A549 (cell line): ENCODE measurements at regions not wholly inside any gene's neighbourhood (a gene's known extent, or its start where the extent isn't known, plus 50 kb on each side); places are given as distances from the start of the nearest gene placed in this dataset.

ENCODE experiments used
- ATAC-seq, 2 experiments: fragments of 200-7000 bp in 1 of 2; fragments of >200 bp in 1 of 2; cut with Nextera tagmentation in 1 of 2; cut with Tn5 transposase in 1 of 2; 3 replicates each; pipeline versions ENCODE4 v1.8.0 to v1.9.1; 2018 to 2020; ENCODE audit warnings: mild to moderate bottlenecking in 1 of 2, moderate library complexity in 1 of 2
- CTCF ChIA-PET: fragments of 300-600 bp; sonication (Branson Sonifier 250); formaldehyde crosslinking; extraction: SDS; loops from one replicate; lab custom pipeline; 2021; ENCODE audit warnings: antibody characterized with exemption, inconsistent platforms; lab: Yijun Ruan, JAX
- POLR2A ChIA-PET: fragments of 350-600 bp; formaldehyde crosslinking; extraction: SDS; loops from one replicate; lab custom pipeline; 2021; ENCODE audit warnings: antibody characterized with exemption, inconsistent platforms; lab: Yijun Ruan, JAX
- DNase-seq, 2 experiments: peaks; one replicate each; pipeline versions ENCODE4 v3.0.0 to v3.0.0-alpha.2; 2011 to 2016; ENCODE audit warnings: low read depth in 1 of 2, low spot score in 1 of 2
- FAIRE-seq: peaks from 2 replicates; lab custom pipeline; 2011; peaks lifted over from hg19 to GRCh38; lab: Jason Lieb, UNC
- H3K27ac ChIP-seq, 2 experiments: fragments of >200 bp; sonication (Bioruptor Twin); formaldehyde crosslinking; 3 replicates each; pipeline ENCODE4 v1.5.1; 2016 to 2017
- H3K4me1 ChIP-seq: fragments of >200 bp; sonication (Bioruptor Twin); formaldehyde crosslinking; 3 replicates; pipeline ENCODE4 v1.6.1; 2016
- H3K4me2 ChIP-seq: fragments of >200 bp; sonication (Bioruptor Twin); formaldehyde crosslinking; 3 replicates; pipeline ENCODE4 v1.6.1; 2016
- H3K4me3 ChIP-seq: fragments of >200 bp; sonication (Bioruptor Twin); formaldehyde crosslinking; 3 replicates; pipeline ENCODE4 v1.5.1; 2016
- H3K9me3 ChIP-seq: fragments of >200 bp; sonication (Bioruptor Twin); formaldehyde crosslinking; 3 replicates; pipeline ENCODE4 v1.6.1; 2016
- BHLHE40 ChIP-seq: IDR thresholded peaks from 2 replicates; pipeline ENCODE4 v1.6.1; 2012; ENCODE audit warnings: low read depth, low read length, inconsistent platforms
- CBX8 ChIP-seq: fragments of 200-600 bp; sonication (generic); IDR thresholded peaks from 2 replicates; pipeline ENCODE4 v1.6.1; 2016
- CEBPB ChIP-seq, 2 experiments: fragments of >200 bp in 1 of 2; sonication (Bioruptor Twin) in 1 of 2; formaldehyde crosslinking in 1 of 2; IDR thresholded peaks; 2 replicates each; pipeline ENCODE4 v1.6.1; 2012 to 2016
- CHD2 ChIP-seq: fragments of 150-350 bp; IDR thresholded peaks from 2 replicates; pipeline ENCODE4 v1.6.1; 2014; ENCODE audit warnings: low read length; ENCODE audit not compliant: partially characterized antibody
- EP300 ChIP-seq, 2 experiments: fragments of >200 bp; sonication (Bioruptor Twin); formaldehyde crosslinking; IDR thresholded peaks; 2 replicates in 1 of 2; 3 replicates in 1 of 2; pipeline ENCODE4 v1.6.1; 2016 to 2017
- HOXB13 ChIP-seq: fragments of 250-450 bp; sonication (Bioruptor Pico); IDR thresholded peaks from 2 replicates; pipeline ENCODE4 v1.5.0; 2020; ENCODE audit warnings: low read depth, mild to moderate bottlenecking, moderate library complexity
- HOXB5 ChIP-seq: fragments of 250-450 bp; sonication (Bioruptor Pico); IDR thresholded peaks from 2 replicates; pipeline ENCODE4 v1.5.0; 2020; ENCODE audit warnings: mild to moderate bottlenecking, moderate library complexity
- JUN ChIP-seq, 2 experiments: fragments of >200 bp; sonication (Bioruptor Twin); formaldehyde crosslinking; IDR thresholded peaks; 2 replicates in 1 of 2; 3 replicates in 1 of 2; pipeline ENCODE4 v1.6.1; 2016 to 2017
- JUNB ChIP-seq: fragments of >200 bp; sonication (Bioruptor Twin); formaldehyde crosslinking; IDR thresholded peaks from 2 replicates; pipeline ENCODE4 v1.6.1; 2016
- KDM5A ChIP-seq: fragments of 200-600 bp; sonication (generic); IDR thresholded peaks from 2 replicates; pipeline ENCODE4 v1.6.1; 2016; ENCODE audit warnings: antibody characterized with exemption, mild to moderate bottlenecking
- MAZ ChIP-seq: fragments of 150-350 bp; IDR thresholded peaks from 2 replicates; pipeline ENCODE4 v1.6.1; 2014; ENCODE audit warnings: antibody characterized with exemption, low read depth, low read length, borderline replicate concordance
- NR3C1 ChIP-seq: fragments of >200 bp; sonication (Bioruptor Twin); formaldehyde crosslinking; IDR thresholded peaks from 3 replicates; pipeline ENCODE4 v1.6.1; 2017
- PHF8 ChIP-seq: fragments of 200-600 bp; sonication (generic); IDR thresholded peaks from 2 replicates; pipeline ENCODE4 v1.6.1; 2016; ENCODE audit warnings: low read depth, mild to moderate bottlenecking, antibody characterized with exemption, moderate library complexity, borderline replicate concordance
- POLR2A ChIP-seq: IDR thresholded peaks from 2 replicates; pipeline ENCODE4 v1.6.1; 2012; ENCODE audit warnings: mild to moderate bottlenecking, low read length
- RAD21 ChIP-seq, 2 experiments: fragments of >200 bp in 1 of 2; sonication (Bioruptor Twin) in 1 of 2; formaldehyde crosslinking in 1 of 2; IDR thresholded peaks in 1 of 2; conservative IDR thresholded peaks in 1 of 2; 2 replicates in 1 of 2; 3 replicates in 1 of 2; pipeline ENCODE4 v1.6.1; 2012 to 2018; ENCODE audit warnings: inconsistent platforms in 1 of 2
- RCOR1 ChIP-seq: fragments of 150-350 bp; IDR thresholded peaks from 2 replicates; pipeline ENCODE4 v1.6.1; 2014; ENCODE audit warnings: antibody characterized with exemption, low read length, low read depth
- RFX5 ChIP-seq: fragments of 450-650 bp; IDR thresholded peaks from 2 replicates; pipeline ENCODE4 v1.7.1; 2014; ENCODE audit warnings: antibody characterized with exemption, mild to moderate bottlenecking, moderate library complexity
- SREBF2 ChIP-seq: fragments of 450-650 bp; IDR thresholded peaks from 2 replicates; pipeline ENCODE4 v1.6.1; 2014; ENCODE audit warnings: mild to moderate bottlenecking, moderate library complexity
- TFCP2L1 ChIP-seq: fragments of 250-450 bp; sonication (Bioruptor Pico); IDR thresholded peaks from 2 replicates; pipeline ENCODE4 v1.5.0; 2021; ENCODE audit warnings: mild to moderate bottlenecking
- TP53 ChIP-seq: fragments of 250-450 bp; sonication (Bioruptor Pico); IDR thresholded peaks from 2 replicates; pipeline ENCODE4 v1.5.0; 2021; ENCODE audit warnings: mild to moderate bottlenecking, moderate library complexity
- WGBS: methylation state at CpG from one replicate; pipeline ENCODE4 v1.1.6; 2017; ENCODE audit errors: missing lambda C conversion rate; 5-methylcytosine and 5-hydroxymethylcytosine counted together
- TF ChIP-seq, protein P1 (sequence below): IDR thresholded peaks from 2 replicates; pipeline ENCODE4 v1.6.1; 2012
- TF ChIP-seq, protein P2 (sequence below): fragments of >200 bp; sonication (Bioruptor Twin); formaldehyde crosslinking; IDR thresholded peaks from 3 replicates; pipeline ENCODE4 v1.6.1; 2016
- TF ChIP-seq, protein P3 (sequence below): fragments of >200 bp; sonication (Bioruptor Twin); formaldehyde crosslinking; IDR thresholded peaks from 3 replicates; pipeline ENCODE4 v1.5.1; 2016
- TF ChIP-seq, protein P4 (sequence below): fragments of 250-450 bp; sonication (Bioruptor Pico); IDR thresholded peaks from 2 replicates; pipeline ENCODE4 v1.5.0; 2021; ENCODE audit warnings: mild to moderate bottlenecking, moderate library complexity, borderline replicate concordance
- TF ChIP-seq, protein P5 (sequence below): fragments of >200 bp; sonication (Bioruptor Twin); formaldehyde crosslinking; IDR thresholded peaks from 2 replicates; pipeline ENCODE4 v1.6.1; 2016
- TF ChIP-seq, protein P6 (sequence below): IDR thresholded peaks from 2 replicates; pipeline ENCODE4 v1.6.1; 2012

DNA sequence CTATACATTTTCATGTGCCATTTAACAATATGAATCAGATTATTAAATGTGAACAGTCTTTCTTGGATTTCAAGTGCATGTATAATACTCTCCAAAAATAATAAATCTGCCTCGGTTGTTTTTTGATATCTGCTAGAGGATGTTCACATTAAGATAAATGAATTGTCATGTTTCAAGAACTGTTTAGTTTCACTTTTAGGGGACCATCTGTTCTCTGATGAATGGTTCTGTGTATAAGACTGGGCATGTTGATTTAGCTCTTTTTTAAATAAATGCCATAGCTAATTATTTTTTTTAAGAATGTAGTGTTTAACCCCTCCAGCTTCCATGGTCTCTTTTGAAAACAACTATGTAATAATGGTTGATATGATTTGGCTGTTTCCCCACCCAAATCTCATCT lies 1245.1 kb upstream of the ADGRL4 start:
- DNase-seq (no peak), FAIRE-seq (no peak)
- H3K9me3 ChIP-seq = no peaks in the 10 kb centered on the region

DNA sequence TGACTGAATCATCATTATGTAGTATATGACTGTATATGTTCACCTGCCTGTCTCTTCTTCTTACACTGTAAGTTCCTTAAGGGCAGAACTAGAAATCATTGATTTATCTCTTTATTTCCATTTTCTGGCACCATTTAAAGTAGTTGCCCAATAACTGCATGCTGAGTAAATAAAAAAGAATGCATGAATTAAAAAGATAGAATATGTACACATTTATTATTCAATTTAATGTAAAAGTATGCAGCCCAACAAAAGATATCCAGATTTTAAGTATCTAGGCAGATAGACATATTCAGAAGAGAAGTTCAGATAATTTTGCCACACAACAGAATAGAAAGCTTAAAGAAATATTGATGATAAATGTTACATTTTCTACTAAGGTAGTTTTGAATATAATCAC lies 1244.6 kb upstream of the ADGRL4 start:
- no peaks in the 10 kb centered on the region for H3K4me1 ChIP-seq
- no peak for DNase-seq
- POLR2A ChIA-PET = no interaction called here
- CTCF ChIA-PET = no interaction called here
- H3K27ac ChIP-seq = no peak overlapping the region
- no peak for FAIRE-seq
- no peak for ATAC-seq
- H3K4me3 ChIP-seq = no peak overlapping the region
- H3K9me3 ChIP-seq = no peaks in the 10 kb centered on the region
- no peak for TF ChIP-seq TP53 (CRISPR knock-in tag)
- no peak for TF ChIP-seq RAD21 (conservative IDR thresholded peaks at IDR 0.05 in 1 of 2, IDR thresholded peaks at IDR 0.05 in 1 of 2)
- no peak for TF ChIP-seq CHD2
- no peak for TF ChIP-seq NR3C1
- no peak for TF ChIP-seq CEBPB (IDR thresholded peaks at IDR 0.05)
- TF ChIP-seq PHF8 = no peak
- no peak for TF ChIP-seq CBX8
- H3K4me2 ChIP-seq = no peak overlapping the region

More for the DNA sequence above, 1245.1 kb upstream of the ADGRL4 start:
- TF ChIP-seq POLR2A (no peak), HOXB5 (CRISPR knock-in tag) (no peak), EP300 (IDR thresholded peaks at IDR 0.05) (no peak), TFCP2L1 (CRISPR knock-in tag) (no peak), RCOR1 (no peak), PHF8 (no peak), JUN (IDR thresholded peaks at IDR 0.05) (no peak)
- TF ChIP-seq, protein P1, sequence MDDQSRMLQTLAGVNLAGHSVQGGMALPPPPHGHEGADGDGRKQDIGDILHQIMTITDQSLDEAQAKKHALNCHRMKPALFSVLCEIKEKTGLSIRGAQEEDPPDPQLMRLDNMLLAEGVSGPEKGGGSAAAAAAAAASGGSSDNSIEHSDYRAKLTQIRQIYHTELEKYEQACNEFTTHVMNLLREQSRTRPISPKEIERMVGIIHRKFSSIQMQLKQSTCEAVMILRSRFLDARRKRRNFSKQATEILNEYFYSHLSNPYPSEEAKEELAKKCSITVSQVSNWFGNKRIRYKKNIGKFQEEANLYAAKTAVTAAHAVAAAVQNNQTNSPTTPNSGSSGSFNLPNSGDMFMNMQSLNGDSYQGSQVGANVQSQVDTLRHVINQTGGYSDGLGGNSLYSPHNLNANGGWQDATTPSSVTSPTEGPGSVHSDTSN = no peak
- POLR2A ChIA-PET = no interaction called here
- Histone ChIP-seq H3K4me2 (no peak overlapping the region), H3K27ac (no peak overlapping the region), H3K4me3 (no peak overlapping the region), H3K4me1 (no peaks in the 10 kb centered on the region)
- no peak for ATAC-seq
- WGBS = 52% methylated on average over 1 of the region's 1 CpG
- CTCF ChIA-PET = no interaction called here

DNA sequence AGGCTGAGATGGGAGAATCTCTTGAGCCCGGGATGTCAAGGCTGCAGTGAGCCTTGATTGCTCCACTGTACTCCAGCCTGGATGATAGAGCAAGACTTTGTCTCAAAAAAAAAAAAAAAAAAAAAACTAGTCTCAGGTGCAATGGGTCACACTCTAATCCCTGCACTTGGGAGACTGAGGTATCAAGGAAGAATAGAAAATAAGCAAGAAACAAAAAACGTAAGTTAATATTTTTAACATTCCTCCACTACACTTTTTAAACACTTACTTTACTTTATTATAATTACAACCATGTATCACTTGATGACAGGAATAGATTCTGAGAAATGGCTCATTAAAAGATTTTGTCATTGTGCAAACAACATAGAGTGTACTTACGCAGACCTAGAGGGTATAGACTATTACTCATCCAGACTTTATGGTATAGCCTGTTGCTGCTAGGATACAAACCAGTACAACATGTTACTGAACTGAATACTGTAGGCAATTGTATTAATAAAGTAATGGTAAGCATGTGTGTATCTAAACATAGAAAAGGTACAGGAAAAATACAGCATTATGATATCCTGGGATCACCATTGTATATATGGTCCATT lies 1244.1 kb upstream of the ADGRL4 start:
- POLR2A ChIA-PET = no interaction called here
- no peaks in the 10 kb centered on the region for H3K4me1 ChIP-seq
- CTCF ChIA-PET = no interaction called here
- H3K4me3 ChIP-seq = no peak overlapping the region
- H3K9me3 ChIP-seq = no peaks in the 10 kb centered on the region
- DNase-seq (peak in 1 of 2 experiments; percentile 1), FAIRE-seq (no peak), ATAC-seq (no peak)
- no peak overlapping the region for H3K4me2 ChIP-seq
- WGBS = 34% methylated on average over 3 of the region's 3 CpGs
- no peak overlapping the region for H3K27ac ChIP-seq
- TF ChIP-seq HOXB13 (CRISPR knock-in tag) (no peak), CHD2 (no peak), RFX5 (no peak), JUN (IDR thresholded peaks at IDR 0.05) (no peak), SREBF2 (no peak), PHF8 (no peak), CEBPB (IDR thresholded peaks at IDR 0.05) (no peak), EP300 (IDR thresholded peaks at IDR 0.05) (no peak), JUNB (no peak), BHLHE40 (no peak), NR3C1 (no peak), KDM5A (no peak)
- TF ChIP-seq, protein P2, sequence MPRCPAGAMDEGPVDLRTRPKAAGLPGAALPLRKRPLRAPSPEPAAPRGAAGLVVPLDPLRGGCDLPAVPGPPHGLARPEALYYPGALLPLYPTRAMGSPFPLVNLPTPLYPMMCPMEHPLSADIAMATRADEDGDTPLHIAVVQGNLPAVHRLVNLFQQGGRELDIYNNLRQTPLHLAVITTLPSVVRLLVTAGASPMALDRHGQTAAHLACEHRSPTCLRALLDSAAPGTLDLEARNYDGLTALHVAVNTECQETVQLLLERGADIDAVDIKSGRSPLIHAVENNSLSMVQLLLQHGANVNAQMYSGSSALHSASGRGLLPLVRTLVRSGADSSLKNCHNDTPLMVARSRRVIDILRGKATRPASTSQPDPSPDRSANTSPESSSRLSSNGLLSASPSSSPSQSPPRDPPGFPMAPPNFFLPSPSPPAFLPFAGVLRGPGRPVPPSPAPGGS = no peak

DNA sequence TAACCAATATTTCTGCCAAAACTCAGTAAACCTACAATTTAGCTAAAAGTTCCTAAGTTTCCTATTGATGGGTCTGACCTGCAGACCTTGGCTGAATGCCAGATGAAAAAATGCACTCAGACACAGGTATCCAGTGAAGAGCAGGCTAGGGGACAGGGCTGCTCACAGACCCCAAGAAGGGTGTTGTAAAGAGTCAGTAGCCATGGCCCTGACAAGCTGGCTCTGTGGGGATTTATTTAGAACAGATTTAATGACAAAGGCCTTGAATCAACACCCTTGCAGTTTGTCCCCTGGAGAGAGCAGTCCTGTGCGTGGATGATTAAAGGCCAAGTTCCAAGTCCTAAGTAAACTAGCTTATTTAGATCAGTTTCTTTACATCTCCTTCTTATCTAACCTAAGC lies 1243.2 kb upstream of the ADGRL4 start:
- Histone ChIP-seq H3K4me2 (no peak overlapping the region), H3K4me3 (no peak overlapping the region), H3K27ac (no peak overlapping the region), H3K4me1 (no peaks in the 10 kb centered on the region), H3K9me3 (no peaks in the 10 kb centered on the region)
- ChIA-PET CTCF (no interaction called here), POLR2A (no interaction called here)
- DNase-seq (no peak), FAIRE-seq (no peak), ATAC-seq (no peak)
- WGBS = 92% methylated on average over 1 of the region's 1 CpG
- TF ChIP-seq, protein P3, sequence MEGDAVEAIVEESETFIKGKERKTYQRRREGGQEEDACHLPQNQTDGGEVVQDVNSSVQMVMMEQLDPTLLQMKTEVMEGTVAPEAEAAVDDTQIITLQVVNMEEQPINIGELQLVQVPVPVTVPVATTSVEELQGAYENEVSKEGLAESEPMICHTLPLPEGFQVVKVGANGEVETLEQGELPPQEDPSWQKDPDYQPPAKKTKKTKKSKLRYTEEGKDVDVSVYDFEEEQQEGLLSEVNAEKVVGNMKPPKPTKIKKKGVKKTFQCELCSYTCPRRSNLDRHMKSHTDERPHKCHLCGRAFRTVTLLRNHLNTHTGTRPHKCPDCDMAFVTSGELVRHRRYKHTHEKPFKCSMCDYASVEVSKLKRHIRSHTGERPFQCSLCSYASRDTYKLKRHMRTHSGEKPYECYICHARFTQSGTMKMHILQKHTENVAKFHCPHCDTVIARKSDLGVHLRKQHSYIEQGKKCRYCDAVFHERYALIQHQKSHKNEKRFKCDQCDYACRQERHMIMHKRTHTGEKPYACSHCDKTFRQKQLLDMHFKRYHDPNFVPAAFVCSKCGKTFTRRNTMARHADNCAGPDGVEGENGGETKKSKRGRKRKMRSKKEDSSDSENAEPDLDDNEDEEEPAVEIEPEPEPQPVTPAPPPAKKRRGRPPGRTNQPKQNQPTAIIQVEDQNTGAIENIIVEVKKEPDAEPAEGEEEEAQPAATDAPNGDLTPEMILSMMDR = no peak
- TF ChIP-seq HOXB13 (CRISPR knock-in tag) = no peak
- no peak for TF ChIP-seq MAZ
- TF ChIP-seq, protein P4, sequence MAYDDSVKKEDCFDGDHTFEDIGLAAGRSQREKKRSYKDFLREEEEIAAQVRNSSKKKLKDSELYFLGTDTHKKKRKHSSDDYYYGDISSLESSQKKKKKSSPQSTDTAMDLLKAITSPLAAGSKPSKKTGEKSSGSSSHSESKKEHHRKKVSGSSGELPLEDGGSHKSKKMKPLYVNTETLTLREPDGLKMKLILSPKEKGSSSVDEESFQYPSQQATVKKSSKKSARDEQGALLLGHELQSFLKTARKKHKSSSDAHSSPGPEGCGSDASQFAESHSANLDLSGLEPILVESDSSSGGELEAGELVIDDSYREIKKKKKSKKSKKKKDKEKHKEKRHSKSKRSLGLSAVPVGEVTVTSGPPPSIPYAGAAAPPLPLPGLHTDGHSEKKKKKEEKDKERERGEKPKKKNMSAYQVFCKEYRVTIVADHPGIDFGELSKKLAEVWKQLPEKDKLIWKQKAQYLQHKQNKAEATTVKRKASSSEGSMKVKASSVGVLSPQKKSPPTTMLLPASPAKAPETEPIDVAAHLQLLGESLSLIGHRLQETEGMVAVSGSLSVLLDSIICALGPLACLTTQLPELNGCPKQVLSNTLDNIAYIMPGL = no peak
- TF ChIP-seq, protein P5, sequence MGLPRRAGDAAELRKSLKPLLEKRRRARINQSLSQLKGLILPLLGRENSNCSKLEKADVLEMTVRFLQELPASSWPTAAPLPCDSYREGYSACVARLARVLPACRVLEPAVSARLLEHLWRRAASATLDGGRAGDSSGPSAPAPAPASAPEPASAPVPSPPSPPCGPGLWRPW = no peak
- no peak for TF ChIP-seq CHD2
- TF ChIP-seq, protein P6, sequence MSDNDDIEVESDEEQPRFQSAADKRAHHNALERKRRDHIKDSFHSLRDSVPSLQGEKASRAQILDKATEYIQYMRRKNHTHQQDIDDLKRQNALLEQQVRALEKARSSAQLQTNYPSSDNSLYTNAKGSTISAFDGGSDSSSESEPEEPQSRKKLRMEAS = no peak
- no peak for TF ChIP-seq EP300 (IDR thresholded peaks at IDR 0.05)
- TF ChIP-seq SREBF2 = no peak
